Endothelial cell of umbilical vein (primary cell): ENCODE measurements at regions not wholly inside any gene's neighbourhood (a gene's known extent, or its start where the extent isn't known, plus 50 kb on each side); places are given as distances from the start of the nearest gene placed in this dataset.

Experiments
- CTCF ChIP-seq, 2 donors: IDR thresholded peaks; 1 replicate in 1 of 2; 2 replicates in 1 of 2; pipeline ENCODE4 v1.5.1; 2011; ENCODE audit warnings: low read length in 2 of 2, mild to moderate bottlenecking in 2 of 2, moderate library complexity in 2 of 2, control low read depth in 1 of 2, inconsistent platforms in 1 of 2, low read depth in 1 of 2; ENCODE audit not compliant: insufficient read depth in 1 of 2; ENCODE audit errors: extremely low read depth in 1 of 2
- EZH2 ChIP-seq: IDR thresholded peaks from 2 replicates; pipeline ENCODE4 v1.6.1; 2012; ENCODE audit warnings: borderline replicate concordance, low read depth, mild to moderate bottlenecking, moderate library complexity, low read length, inconsistent platforms; ENCODE audit not compliant: severe bottlenecking
- FOS ChIP-seq: IDR thresholded peaks from 2 replicates; pipeline ENCODE4 v1.6.1; 2011; ENCODE audit warnings: mild to moderate bottlenecking, low read length, moderate library complexity, borderline replicate concordance; ENCODE audit not compliant: insufficient read depth
- GATA2 ChIP-seq: IDR thresholded peaks from 2 replicates; pipeline ENCODE4 v1.7.0; 2011; ENCODE audit warnings: low read depth, mild to moderate bottlenecking, moderate library complexity, mixed read lengths, low read length; ENCODE audit not compliant: insufficient read length, insufficient read depth
- JUN ChIP-seq: IDR thresholded peaks from 2 replicates; pipeline ENCODE4 v1.6.1; 2011; ENCODE audit warnings: borderline replicate concordance, low read depth; ENCODE audit not compliant: insufficient read length, insufficient read depth
- MAX ChIP-seq: IDR thresholded peaks from 2 replicates; pipeline ENCODE4 v1.6.1; 2011; ENCODE audit not compliant: insufficient read depth, insufficient read length
- MYC ChIP-seq: IDR thresholded peaks from one replicate; pipeline ENCODE4 v1.6.1; 2011; ENCODE audit warnings: mild to moderate bottlenecking, low read depth, low read length
- POLR2A ChIP-seq: IDR thresholded peaks from 2 replicates; pipeline ENCODE4 v1.6.1; 2012; ENCODE audit warnings: low read depth, mild to moderate bottlenecking, control low read depth, low read length
- POLR2AphosphoS5 ChIP-seq: IDR thresholded peaks from 2 replicates; pipeline ENCODE4 v1.6.1; 2012; ENCODE audit warnings: low read depth, mild to moderate bottlenecking, control low read depth, low read length, moderate library complexity; ENCODE audit not compliant: insufficient read depth

DNA sequence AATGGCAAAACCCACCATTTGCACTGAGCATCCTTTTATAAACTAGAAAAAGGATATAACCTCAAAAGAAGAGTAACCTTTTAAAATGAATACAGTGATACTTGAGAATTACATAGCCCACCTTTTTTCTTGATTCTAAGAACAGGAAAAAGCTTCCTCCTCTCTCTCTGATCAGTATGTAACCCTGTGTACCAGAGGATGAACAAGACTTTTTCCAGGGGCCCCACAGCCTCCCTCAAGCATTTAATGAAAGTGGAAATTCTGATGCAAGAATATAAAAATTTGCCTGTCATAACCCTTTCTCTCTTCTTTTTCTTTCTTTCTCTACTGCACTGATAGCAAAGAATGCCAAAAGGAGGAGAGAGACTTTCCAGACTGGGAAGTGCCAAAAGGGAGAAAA, 64.2 kb upstream of the BTN3A2 start:
- TF ChIP-seq CTCF (IDR thresholded peaks at IDR 0.05; ENCODE audit: extremely low read depth in 1 of 2, insufficient read depth in 1 of 2, low read depth in 1 of 2, low read length in 2 of 2) (no peak), POLR2A (no peak), MAX (no peak), EZH2 (no peak), GATA2 (no peak), JUN (no peak), POLR2AphosphoS5 (no peak), FOS (no peak), MYC (no peak)
